CD14-positive monocyte (primary cell): ENCODE measurements at regions not wholly inside any gene's neighbourhood (a gene's known extent, or its start where the extent isn't known, plus 50 kb on each side); places are given as distances from the start of the nearest gene placed in this dataset.

Source experiments
- DNase-seq, 3 donors: peaks; one replicate each; pipeline ENCODE4 v3.0.0-alpha.2; 2011 to 2022
- H2AFZ ChIP-seq: 2 replicates; pipeline ENCODE4 v1.6.0; 2012; ENCODE audit warnings: mild to moderate bottlenecking, low read depth, low read length, inconsistent platforms; ENCODE audit not compliant: insufficient read depth, poor library complexity, severe bottlenecking
- H3K27ac ChIP-seq, 2 donors: 1 replicate in 1 of 2; 2 replicates in 1 of 2; pipeline ENCODE4 v1.5.1; 2012 to 2013; ENCODE audit warnings: low read length in 2 of 2, control low read depth in 1 of 2, inconsistent platforms in 1 of 2, low read depth in 1 of 2, mild to moderate bottlenecking in 1 of 2
- H3K27me3 ChIP-seq, 2 donors: one replicate each; pipeline versions ENCODE4 v1.6.0 to v1.6.1; 2011 to 2013; ENCODE audit warnings: low read length in 2 of 2; ENCODE audit not compliant: control insufficient read depth in 2 of 2, insufficient read depth in 2 of 2
- H3K36me3 ChIP-seq, 2 donors: replicated peaks in 1 of 2; 1 replicate in 1 of 2; 2 replicates in 1 of 2; pipeline versions ENCODE4 v1.5.1 to v1.6.1; 2012 to 2013; ENCODE audit warnings: low read length in 2 of 2, control low read depth in 1 of 2, inconsistent platforms in 1 of 2, mild to moderate bottlenecking in 1 of 2; ENCODE audit not compliant: insufficient read depth in 2 of 2, control insufficient read depth in 1 of 2
- H3K4me1 ChIP-seq, 2 donors: 1 replicate in 1 of 2; 2 replicates in 1 of 2; pipeline versions ENCODE4 v1.5.1 to v1.6.1; 2012 to 2013; ENCODE audit warnings: low read length in 2 of 2, control low read depth in 1 of 2, inconsistent platforms in 1 of 2, mild to moderate bottlenecking in 1 of 2, moderate library complexity in 1 of 2; ENCODE audit not compliant: insufficient read depth in 2 of 2, control insufficient read depth in 1 of 2
- H3K4me2 ChIP-seq: replicated peaks from 2 replicates; pipeline ENCODE3; 2012; ENCODE audit warnings: low read length, moderate library complexity, mild to moderate bottlenecking; ENCODE audit not compliant: poor library complexity, severe bottlenecking; ENCODE audit errors: extremely low read depth
- H3K4me3 ChIP-seq, 3 experiments: fragments of 200-600 bp in 1 of 3; sonication (generic) in 1 of 3; replicated peaks in 1 of 3; 1 replicate in 2 of 3; 2 replicates in 1 of 3; pipeline ENCODE4 v1.5.1; 2011 to 2013; ENCODE audit warnings: low read length in 3 of 3, mild to moderate bottlenecking in 3 of 3, control low read depth in 2 of 3, low read depth in 2 of 3, inconsistent platforms in 1 of 3, moderate library complexity in 1 of 3
- H3K79me2 ChIP-seq: 2 replicates; pipeline ENCODE4 v1.6.0; 2012; ENCODE audit warnings: mild to moderate bottlenecking, control low read depth, inconsistent platforms, low read length, moderate library complexity; ENCODE audit not compliant: insufficient read depth
- H3K9ac ChIP-seq: 2 replicates; pipeline ENCODE4 v1.6.0; 2017; ENCODE audit warnings: low read length, mild to moderate bottlenecking; ENCODE audit not compliant: insufficient read depth, poor library complexity, severe bottlenecking
- H3K9me3 ChIP-seq, 2 donors: replicated peaks in 1 of 2; 1 replicate in 1 of 2; 2 replicates in 1 of 2; pipeline versions ENCODE4 v1.5.1 to v1.6.1; 2012 to 2013; ENCODE audit warnings: low read length in 2 of 2, control low read depth in 1 of 2; ENCODE audit not compliant: control insufficient read depth in 1 of 2, insufficient read depth in 1 of 2
- H4K20me1 ChIP-seq: 2 replicates; pipeline ENCODE4 v1.6.0; 2012; ENCODE audit warnings: mild to moderate bottlenecking, low read length, control low read depth, moderate library complexity; ENCODE audit not compliant: insufficient read depth
- H3K27ac Mint-ChIP-seq, 7 donors: one replicate each; pipeline ENCODE4 v1.8.0; 2020; ENCODE audit warnings: mild to moderate bottlenecking in 7 of 7, mixed read lengths in 7 of 7, moderate library complexity in 6 of 7, inconsistent platforms in 2 of 7
- H3K27me3 Mint-ChIP-seq, 3 donors: one replicate each; pipeline ENCODE4 v1.8.0; 2021 to 2022; ENCODE audit warnings: low read depth in 3 of 3, mild to moderate bottlenecking in 3 of 3, mixed read lengths in 3 of 3, moderate library complexity in 3 of 3, inconsistent platforms in 1 of 3
- H3K36me3 Mint-ChIP-seq, 2 donors: one replicate each; pipeline ENCODE4 v1.8.0; 2020; ENCODE audit warnings: mixed read lengths in 2 of 2, inconsistent platforms in 1 of 2, mild to moderate bottlenecking in 1 of 2
- H3K4me1 Mint-ChIP-seq: one replicate; pipeline ENCODE4 v1.8.0; 2020; ENCODE audit warnings: mild to moderate bottlenecking, mixed read lengths
- H3K4me3 Mint-ChIP-seq, 2 donors: one replicate each; pipeline ENCODE4 v1.8.0; 2020; ENCODE audit warnings: mild to moderate bottlenecking in 2 of 2, mixed read lengths in 2 of 2, moderate library complexity in 1 of 2
- H3K9me3 Mint-ChIP-seq, 7 donors: one replicate each; pipeline ENCODE4 v1.8.0; 2020 to 2022; ENCODE audit warnings: mixed read lengths in 7 of 7, mild to moderate bottlenecking in 6 of 7, moderate library complexity in 6 of 7, inconsistent platforms in 2 of 7
- WGBS: methylation state at CpG from one replicate; pipeline ENCODE4 v1.1.5; 2013; ENCODE audit warnings: missing lambda C conversion rate; ENCODE audit not compliant: insufficient coverage; 5-methylcytosine and 5-hydroxymethylcytosine counted together
- intact Hi-C, 2 donors: fragments of 100-400 bp; cut with micrococcal nuclease; formaldehyde crosslinking; loops; one replicate each; pipeline versions ENCODE4 v1.15.0 to v1.15.1; 2023
- TF ChIP-seq, protein P1 (sequence below): fragments of 200-600 bp; IDR thresholded peaks from one replicate; pipeline ENCODE4 v1.8.0; 2022; ENCODE audit warnings: antibody characterized with exemption, mild to moderate bottlenecking

DNA sequence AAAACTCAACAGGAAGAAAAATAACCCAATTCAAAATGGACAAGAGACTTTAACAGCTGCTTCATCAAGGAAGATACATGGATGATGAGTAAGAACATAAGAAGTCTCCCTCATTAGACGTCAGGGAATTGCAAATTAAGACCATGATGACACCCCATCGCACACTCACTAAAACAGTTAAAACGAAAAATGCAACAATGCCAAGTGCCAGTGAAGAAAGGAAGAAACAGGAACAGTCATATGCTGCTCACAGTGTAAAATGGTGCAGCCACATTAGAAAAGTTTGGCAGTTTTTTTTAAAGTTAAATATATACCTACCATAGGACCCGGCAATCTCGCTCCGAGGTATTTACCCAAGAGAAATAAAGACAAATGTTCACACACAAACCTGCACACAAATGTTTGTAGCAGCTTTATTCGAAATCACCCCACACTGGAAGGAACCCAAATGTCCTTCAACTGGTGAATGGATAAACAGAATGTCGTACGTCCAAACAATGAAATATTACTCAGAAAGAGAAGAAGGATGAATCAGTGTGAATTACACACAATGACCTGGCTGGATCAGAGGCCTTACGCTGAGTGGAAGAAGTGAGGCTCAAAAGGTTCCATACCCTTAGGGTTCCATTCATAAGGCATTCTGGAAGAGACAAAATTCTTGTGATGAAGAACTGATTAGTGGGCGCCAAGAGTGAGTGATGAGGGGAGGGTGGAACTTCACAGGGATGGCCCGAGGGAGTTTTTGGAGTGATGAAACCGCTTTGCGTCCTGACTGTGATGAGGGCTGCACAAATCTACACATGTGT is 110.3 kb downstream of the C16orf95 start:
- Histone ChIP-seq H4K20me1 (no peaks in the 10 kb centered on the region), H3K27me3 (no peaks in the 10 kb centered on the region), H3K27ac (no peak overlapping the region), H2AFZ (no peak overlapping the region), H3K4me2 (no peak overlapping the region), H3K36me3 (no peaks in the 10 kb centered on the region), H3K4me3 (no peak overlapping the region), H3K4me1 (no peaks in the 10 kb centered on the region), H3K9ac (no peak overlapping the region), H3K9me3 (no peaks in the 10 kb centered on the region), H3K79me2 (no peaks in the 10 kb centered on the region)
- Mint-ChIP-seq H3K36me3 (no peaks in the 10 kb centered on the region), H3K4me3 (no peak overlapping the region), H3K27ac (no peak overlapping the region), H3K4me1 (no peaks in the 10 kb centered on the region), H3K9me3 (peaks cover 0 to 1% (median 0%) of the 10 kb centered on the region in 7 donors), H3K27me3 (peaks cover 2 to 5% (median 4%) of the 10 kb centered on the region in 3 donors)
- 89% methylated on average over 6 of the region's 14 CpGs for WGBS
- TF ChIP-seq, protein P1, sequence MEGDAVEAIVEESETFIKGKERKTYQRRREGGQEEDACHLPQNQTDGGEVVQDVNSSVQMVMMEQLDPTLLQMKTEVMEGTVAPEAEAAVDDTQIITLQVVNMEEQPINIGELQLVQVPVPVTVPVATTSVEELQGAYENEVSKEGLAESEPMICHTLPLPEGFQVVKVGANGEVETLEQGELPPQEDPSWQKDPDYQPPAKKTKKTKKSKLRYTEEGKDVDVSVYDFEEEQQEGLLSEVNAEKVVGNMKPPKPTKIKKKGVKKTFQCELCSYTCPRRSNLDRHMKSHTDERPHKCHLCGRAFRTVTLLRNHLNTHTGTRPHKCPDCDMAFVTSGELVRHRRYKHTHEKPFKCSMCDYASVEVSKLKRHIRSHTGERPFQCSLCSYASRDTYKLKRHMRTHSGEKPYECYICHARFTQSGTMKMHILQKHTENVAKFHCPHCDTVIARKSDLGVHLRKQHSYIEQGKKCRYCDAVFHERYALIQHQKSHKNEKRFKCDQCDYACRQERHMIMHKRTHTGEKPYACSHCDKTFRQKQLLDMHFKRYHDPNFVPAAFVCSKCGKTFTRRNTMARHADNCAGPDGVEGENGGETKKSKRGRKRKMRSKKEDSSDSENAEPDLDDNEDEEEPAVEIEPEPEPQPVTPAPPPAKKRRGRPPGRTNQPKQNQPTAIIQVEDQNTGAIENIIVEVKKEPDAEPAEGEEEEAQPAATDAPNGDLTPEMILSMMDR: no peak
- intact Hi-C loops: loop anchor here in 1 of 2 donors (10.0 kb wide), 1 partner anchor 428 kb away; no protein-coding TSS in a partner anchor
- DNase-seq: no peak

DNA sequence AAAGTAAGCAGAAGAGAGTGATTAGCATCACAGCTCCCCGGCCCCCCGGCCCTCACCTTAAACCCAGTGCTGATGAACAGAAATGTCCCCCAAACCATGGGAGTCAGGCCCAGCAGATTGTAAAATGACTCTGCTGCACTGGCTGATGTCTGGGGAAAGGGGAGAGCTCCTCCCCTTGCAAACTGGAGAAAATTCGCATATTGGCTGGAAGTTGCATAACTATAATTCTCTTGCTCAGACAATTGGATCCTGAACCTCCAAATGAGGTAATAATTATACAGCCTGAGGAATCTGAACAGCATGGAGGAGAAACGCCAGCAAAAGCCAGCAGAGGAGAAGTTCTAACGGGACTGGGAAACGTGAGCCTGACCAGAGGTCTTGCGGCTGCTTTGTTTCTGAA is 109.7 kb downstream of the C16orf95 start:
- Mint-ChIP-seq H3K27ac (no peak overlapping the region), H3K4me3 (no peak overlapping the region), H3K4me1 (no peaks in the 10 kb centered on the region), H3K27me3 (peaks cover 2 to 5% (median 4%) of the 10 kb centered on the region in 3 donors), H3K36me3 (no peaks in the 10 kb centered on the region), H3K9me3 (no peaks in the 10 kb centered on the region)
- H2AFZ ChIP-seq: no peak overlapping the region
- TF ChIP-seq, protein P1: no peak
- no peaks in the 10 kb centered on the region for H3K27me3 ChIP-seq
- 75% methylated on average over 4 of the region's 7 CpGs for WGBS
- DNase-seq: no peak
- H3K79me2 ChIP-seq: no peaks in the 10 kb centered on the region
- no peaks in the 10 kb centered on the region for H3K9me3 ChIP-seq
- H3K4me1 ChIP-seq: no peaks in the 10 kb centered on the region
- no peaks in the 10 kb centered on the region for H4K20me1 ChIP-seq
- intact Hi-C loops: loop anchor here in 1 of 2 donors (10.0 kb wide), 1 partner anchor 427 kb away; no protein-coding TSS in a partner anchor
- H3K36me3 ChIP-seq: no peaks in the 10 kb centered on the region
- no peak overlapping the region for H3K27ac ChIP-seq
- H3K4me3 ChIP-seq: no peak overlapping the region
- no peak overlapping the region for H3K9ac ChIP-seq
- H3K4me2 ChIP-seq: no peak overlapping the region
